Activated T-cell treated with anti-CD3 and anti-CD28 coated beads, Interleukin-2, amount 50 U/mL, for 24 hours (primary cell): ENCODE measurements at regions not wholly inside any gene's neighbourhood (a gene's known extent, or its start where the extent isn't known, plus 50 kb on each side); places are given as distances from the start of the nearest gene placed in this dataset.
A peak's percentile ranks its signal among the peaks of the same experiment; 100 is the strongest.

Experiments
- DNase-seq: peaks from one replicate; pipeline ENCODE4 v3.0.0-alpha.2; 2020
- H3K27ac Mint-ChIP-seq: 2 replicates; pipeline ENCODE4 v1.8.0; 2020; ENCODE audit warnings: mild to moderate bottlenecking, mixed read lengths
- H3K27me3 Mint-ChIP-seq: 2 replicates; pipeline ENCODE4 v1.8.0; 2020; ENCODE audit warnings: mixed read lengths
- H3K36me3 Mint-ChIP-seq: 2 replicates; pipeline ENCODE4 v1.8.0; 2020; ENCODE audit warnings: low read depth, mixed read lengths
- H3K4me1 Mint-ChIP-seq: 2 replicates; pipeline ENCODE4 v1.8.0; 2020; ENCODE audit warnings: low read depth, mixed read lengths
- H3K4me3 Mint-ChIP-seq: 2 replicates; pipeline ENCODE4 v1.8.0; 2020; ENCODE audit warnings: mild to moderate bottlenecking, moderate library complexity, mixed read lengths
- H3K9me3 Mint-ChIP-seq: 2 replicates; pipeline ENCODE4 v1.8.0; 2020; ENCODE audit warnings: mixed read lengths

GRCh38 chr7:155189590-155189989 lies 108.1 kb upstream of the INSIG1 start:
- peaks cover 24% of the 10 kb centered on the region for H3K9me3 Mint-ChIP-seq
- peaks cover 51% of the 10 kb centered on the region for H3K4me1 Mint-ChIP-seq
- peaks cover 27% of the 10 kb centered on the region for H3K27me3 Mint-ChIP-seq
- no peak for DNase-seq
- no peak overlapping the region for H3K4me3 Mint-ChIP-seq
- no peak overlapping the region for H3K27ac Mint-ChIP-seq
- H3K36me3 Mint-ChIP-seq = peaks cover under 1% of the 10 kb centered on the region

GRCh38 chr7:155190688-155191087 lies 107.0 kb upstream of the INSIG1 start:
- DNase-seq = peak; percentile 86
- Mint-ChIP-seq H3K36me3 (peaks cover 2% of the 10 kb centered on the region), H3K27me3 (peaks cover 27% of the 10 kb centered on the region), H3K4me1 (peaks cover 51% of the 10 kb centered on the region), H3K4me3 (no peak overlapping the region), H3K27ac (no peak overlapping the region), H3K9me3 (peaks cover 13% of the 10 kb centered on the region)

- no peak for DNase-seq
- Mint-ChIP-seq H3K27me3 (peaks cover 27% of the 10 kb centered on the region), H3K9me3 (peaks cover 12% of the 10 kb centered on the region), H3K27ac (no peak overlapping the region), H3K36me3 (peaks cover 5% of the 10 kb centered on the region), H3K4me3 (no peak overlapping the region), H3K4me1 (peaks cover 51% of the 10 kb centered on the region)
Observed at GRCh38 chr7:155191137-155191536, 106.5 kb upstream of the INSIG1 start.

GRCh38 chr7:155191901-155192478 lies 105.7 kb upstream of the INSIG1 start:
- peaks cover 51% of the 10 kb centered on the region for H3K4me1 Mint-ChIP-seq
- peak overlapping the region; percentile 5 for H3K27ac Mint-ChIP-seq
- H3K9me3 Mint-ChIP-seq = peaks cover 10% of the 10 kb centered on the region
- H3K27me3 Mint-ChIP-seq = peaks cover 27% of the 10 kb centered on the region
- no peak overlapping the region for H3K4me3 Mint-ChIP-seq
- H3K36me3 Mint-ChIP-seq = peaks cover 13% of the 10 kb centered on the region
- DNase-seq = no peak

GRCh38 chr7:155192961-155193640 lies 104.6 kb upstream of the INSIG1 start:
- H3K36me3 Mint-ChIP-seq = peaks cover 20% of the 10 kb centered on the region
- no peak overlapping the region for H3K27ac Mint-ChIP-seq
- H3K27me3 Mint-ChIP-seq = peaks cover 27% of the 10 kb centered on the region
- DNase-seq = no peak
- no peak overlapping the region for H3K4me3 Mint-ChIP-seq
- H3K4me1 Mint-ChIP-seq = peaks cover 60% of the 10 kb centered on the region
- peaks cover 10% of the 10 kb centered on the region for H3K9me3 Mint-ChIP-seq

GRCh38 chr7:155193716-155194115 lies 104.0 kb upstream of the INSIG1 start:
- H3K4me3 Mint-ChIP-seq = no peak overlapping the region
- no peak for DNase-seq
- H3K27ac Mint-ChIP-seq = no peak overlapping the region
- H3K9me3 Mint-ChIP-seq = peaks cover 10% of the 10 kb centered on the region
- peaks cover 60% of the 10 kb centered on the region for H3K4me1 Mint-ChIP-seq
- peaks cover 23% of the 10 kb centered on the region for H3K36me3 Mint-ChIP-seq
- peaks cover 27% of the 10 kb centered on the region for H3K27me3 Mint-ChIP-seq

- H3K9me3 Mint-ChIP-seq = peaks cover 10% of the 10 kb centered on the region
- no peak overlapping the region for H3K4me3 Mint-ChIP-seq
- H3K27ac Mint-ChIP-seq = no peak overlapping the region
Observed at GRCh38 chr7:155194382-155195140, 103.1 kb upstream of the INSIG1 start.

GRCh38 chr7:155195939-155196523 lies 101.6 kb upstream of the INSIG1 start:
- Mint-ChIP-seq H3K4me3 (no peak overlapping the region), H3K27me3 (peaks cover 17% of the 10 kb centered on the region), H3K9me3 (peaks cover 17% of the 10 kb centered on the region), H3K4me1 (peaks cover 60% of the 10 kb centered on the region), H3K27ac (no peak overlapping the region), H3K36me3 (peaks cover 23% of the 10 kb centered on the region)
- DNase-seq = no peak

More at GRCh38 chr7:155194382-155195140, 103.1 kb upstream of the INSIG1 start:
- Mint-ChIP-seq H3K36me3 (peaks cover 23% of the 10 kb centered on the region), H3K27me3 (peaks cover 25% of the 10 kb centered on the region), H3K4me1 (peaks cover 61% of the 10 kb centered on the region)
- no peak for DNase-seq

- Mint-ChIP-seq H3K36me3 (peaks cover 23% of the 10 kb centered on the region), H3K27me3 (peaks cover 1% of the 10 kb centered on the region), H3K4me1 (peaks cover 44% of the 10 kb centered on the region), H3K9me3 (peaks cover 17% of the 10 kb centered on the region), H3K4me3 (peak overlapping the region; percentile 46), H3K27ac (peak overlapping the region; percentile 88)
- no peak for DNase-seq
Observed at GRCh38 chr7:155198196-155198892, 99.3 kb upstream of the INSIG1 start.

- H3K27ac Mint-ChIP-seq = peak overlapping the region; percentile 88
- DNase-seq = peak; percentile 50
- H3K4me1 Mint-ChIP-seq = peaks cover 39% of the 10 kb centered on the region
Observed at GRCh38 chr7:155198901-155199845, 98.5 kb upstream of the INSIG1 start.

GRCh38 chr7:155201325-155202087 lies 96.2 kb upstream of the INSIG1 start:
- Mint-ChIP-seq H3K4me3 (no peak overlapping the region), H3K27ac (peak overlapping the region; percentile 5), H3K4me1 (peaks cover 58% of the 10 kb centered on the region), H3K27me3 (no peaks in the 10 kb centered on the region), H3K9me3 (peaks cover 19% of the 10 kb centered on the region), H3K36me3 (peaks cover 19% of the 10 kb centered on the region)
- no peak for DNase-seq

More at GRCh38 chr7:155198901-155199845, 98.5 kb upstream of the INSIG1 start:
- Mint-ChIP-seq H3K4me3 (peak overlapping the region; percentile 46), H3K27me3 (no peaks in the 10 kb centered on the region), H3K9me3 (peaks cover 17% of the 10 kb centered on the region), H3K36me3 (peaks cover 23% of the 10 kb centered on the region)

GRCh38 chr7:155202106-155202871 lies 95.4 kb upstream of the INSIG1 start:
- H3K4me3 Mint-ChIP-seq = no peak overlapping the region
- DNase-seq = no peak
- H3K27ac Mint-ChIP-seq = peak overlapping the region; percentile 12
- H3K4me1 Mint-ChIP-seq = peaks cover 63% of the 10 kb centered on the region
- H3K36me3 Mint-ChIP-seq = peaks cover 15% of the 10 kb centered on the region
- H3K27me3 Mint-ChIP-seq = no peaks in the 10 kb centered on the region
- peaks cover 22% of the 10 kb centered on the region for H3K9me3 Mint-ChIP-seq
